Neural cell (in vitro differentiated cells): ENCODE measurements at regions not wholly inside any gene's neighbourhood (a gene's known extent, or its start where the extent isn't known, plus 50 kb on each side); places are given as distances from the start of the nearest gene placed in this dataset.

ENCODE experiments used
- CTCF ChIP-seq: fragments of 450-650 bp; IDR thresholded peaks from 2 replicates; pipeline ENCODE4 v1.5.1; 2014; ENCODE audit warnings: antibody characterized with exemption, mild to moderate bottlenecking, moderate library complexity; ENCODE audit not compliant: poor library complexity, severe bottlenecking
- EP300 ChIP-seq: fragments of 450-650 bp; conservative IDR thresholded peaks from 2 replicates; pipeline ENCODE4 v1.6.1; 2014; ENCODE audit warnings: antibody characterized with exemption, mild to moderate bottlenecking, moderate library complexity; ENCODE audit not compliant: poor library complexity, severe bottlenecking
- EZH2 ChIP-seq: fragments of 200-600, 300-800 bp; shearing (Covaris generic), sonication (generic); IDR thresholded peaks from 2 replicates; pipeline ENCODE4 v1.6.1; 2014; ENCODE audit warnings: antibody characterized with exemption, low read length, borderline replicate concordance, mild to moderate bottlenecking; ENCODE audit not compliant: insufficient read depth, poor library complexity, severe bottlenecking
- MXI1 ChIP-seq: fragments of 450-650 bp; conservative IDR thresholded peaks from 2 replicates; pipeline ENCODE4 v1.6.1; 2014; ENCODE audit warnings: antibody characterized with exemption, mild to moderate bottlenecking; ENCODE audit not compliant: poor library complexity, severe bottlenecking
- POLR2AphosphoS5 ChIP-seq: IDR thresholded peaks from 2 replicates; pipeline ENCODE4 v1.6.1; 2012
- SMC3 ChIP-seq: fragments of 450-650 bp; conservative IDR thresholded peaks from 2 replicates; pipeline ENCODE4 v1.6.1; 2014; ENCODE audit warnings: antibody characterized with exemption, mild to moderate bottlenecking, moderate library complexity; ENCODE audit not compliant: poor library complexity

DNA sequence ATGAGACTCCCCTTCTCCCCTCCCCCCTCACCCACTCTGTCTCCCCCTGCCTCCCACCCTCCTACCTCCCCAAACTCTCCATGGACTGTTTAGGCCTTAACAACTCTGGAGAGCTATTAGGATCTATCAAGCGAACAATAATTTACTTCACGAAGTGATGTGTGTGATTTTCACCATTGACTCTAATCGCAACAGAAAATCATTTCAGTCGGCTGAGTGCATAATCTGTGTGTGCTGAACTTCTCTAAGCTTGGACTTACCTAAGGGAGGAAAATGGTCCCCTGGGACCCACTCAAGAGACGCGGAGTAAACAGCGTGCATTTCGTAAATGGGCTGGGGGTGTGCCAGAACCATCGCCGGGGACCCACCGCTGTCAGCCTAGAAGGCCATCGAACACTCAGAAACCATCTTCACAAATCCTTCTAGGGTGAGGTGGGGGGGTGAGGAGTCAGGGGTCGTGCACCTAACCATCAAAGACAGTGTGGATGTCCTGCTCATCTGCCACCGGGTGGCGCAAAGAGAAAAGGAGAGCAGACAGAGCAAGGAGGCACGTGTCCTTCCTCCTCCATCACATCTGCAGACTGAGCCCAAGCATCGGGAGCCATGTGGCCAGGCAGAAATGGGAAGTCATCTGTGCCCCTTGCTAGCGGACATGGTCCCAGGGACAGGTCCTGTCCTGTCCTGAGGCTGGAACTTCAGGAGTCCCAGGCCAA lies 62.1 kb upstream of the NUP50 start:
- TF ChIP-seq CTCF, result peak; percentile 60
- TF ChIP-seq SMC3, result peak; percentile 60
- TF ChIP-seq EP300, result no peak
- TF ChIP-seq EZH2, result no peak
- TF ChIP-seq MXI1, result no peak
- peak; percentile 70 for TF ChIP-seq POLR2AphosphoS5
